Vagina (tissue), 2 donors: ENCODE measurements at regions not wholly inside any gene's neighbourhood (a gene's known extent, or its start where the extent isn't known, plus 50 kb on each side); places are given as distances from the start of the nearest gene placed in this dataset.

Experiments used
- DNase-seq, 2 donors: peaks; one replicate each; pipeline ENCODE4 v3.0.0-alpha.2; 2017; ENCODE audit errors: extremely low spot score in 2 of 2
- H3K27ac ChIP-seq: fragments of 200-600 bp; sonication (generic); one replicate; pipeline ENCODE4 v1.5.1; 2019
- H3K27me3 ChIP-seq: fragments of 200-600 bp; sonication (generic); one replicate; pipeline ENCODE4 v1.5.1; 2019
- H3K36me3 ChIP-seq, 2 donors: fragments of 200-600 bp; sonication (generic); one replicate each; pipeline ENCODE4 v1.5.1; 2017 to 2019
- H3K4me1 ChIP-seq: fragments of 200-600 bp; sonication (generic); one replicate; pipeline ENCODE4 v1.5.1; 2019
- H3K4me3 ChIP-seq, 2 donors: fragments of 200-600 bp; sonication (generic); 1 replicate in 1 of 2; 2 replicates in 1 of 2; pipeline ENCODE4 v1.5.1; 2016 to 2019
- H3K9me3 ChIP-seq: fragments of 200-600 bp; sonication (generic); one replicate; pipeline ENCODE4 v1.5.1; 2019
- POLR2A ChIP-seq, 2 donors: fragments of 450-650 bp; IDR thresholded peaks; one replicate each; pipeline ENCODE4 v1.6.1; 2017; ENCODE audit warnings: antibody characterized with exemption in 2 of 2, mild to moderate bottlenecking in 2 of 2, moderate library complexity in 2 of 2
- POLR2AphosphoS5 ChIP-seq, 2 donors: sonication (generic); formaldehyde crosslinking; IDR thresholded peaks; one replicate each; pipeline ENCODE4 v1.9.0; 2017; ENCODE audit warnings: antibody characterized with exemption in 2 of 2, mild to moderate bottlenecking in 2 of 2, low read depth in 1 of 2; ENCODE audit not compliant: insufficient read depth in 1 of 2
- intact Hi-C: fragments of 100-400 bp; cut with DNase I; formaldehyde crosslinking; loops from one replicate; pipeline ENCODE4 v1.15.1; 2023
- TF ChIP-seq, protein P1 (sequence below), 3 experiments: fragments of 450-650 bp in 2 of 3; fragments of 200-600 bp in 1 of 3; sonication (generic) in 1 of 3; IDR thresholded peaks; one replicate each; pipeline ENCODE4 v1.5.1; 2017 to 2019; ENCODE audit warnings: antibody characterized with exemption in 3 of 3, mild to moderate bottlenecking in 2 of 3, moderate library complexity in 2 of 3

DNA sequence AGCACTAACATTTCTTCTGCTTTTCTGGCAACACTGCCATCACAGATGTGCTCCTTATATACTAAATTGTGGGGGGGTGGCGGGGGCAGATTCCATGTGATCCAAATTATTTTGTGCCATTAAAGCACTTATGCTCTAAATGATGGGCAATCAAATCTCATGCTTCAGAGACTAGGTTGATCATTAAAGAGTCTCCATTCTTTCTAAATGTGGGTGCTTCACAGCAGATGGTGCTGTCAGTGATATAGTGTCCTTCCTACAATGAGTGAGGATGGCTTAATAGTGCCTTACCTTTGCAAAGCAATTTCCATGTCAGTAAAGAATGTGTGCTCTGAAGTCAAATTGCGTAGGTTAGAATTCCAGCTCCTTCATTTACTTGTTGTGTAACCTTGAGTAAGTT lies 589.8 kb downstream of the ETS1 start:
- Histone ChIP-seq H3K9me3 (no peaks in the 10 kb centered on the region), H3K27ac (no peak overlapping the region), H3K27me3 (no peaks in the 10 kb centered on the region), H3K36me3 (no peaks in the 10 kb centered on the region), H3K4me3 (no peak overlapping the region), H3K4me1 (no peaks in the 10 kb centered on the region)
- no peak for DNase-seq
- TF ChIP-seq, protein P1, sequence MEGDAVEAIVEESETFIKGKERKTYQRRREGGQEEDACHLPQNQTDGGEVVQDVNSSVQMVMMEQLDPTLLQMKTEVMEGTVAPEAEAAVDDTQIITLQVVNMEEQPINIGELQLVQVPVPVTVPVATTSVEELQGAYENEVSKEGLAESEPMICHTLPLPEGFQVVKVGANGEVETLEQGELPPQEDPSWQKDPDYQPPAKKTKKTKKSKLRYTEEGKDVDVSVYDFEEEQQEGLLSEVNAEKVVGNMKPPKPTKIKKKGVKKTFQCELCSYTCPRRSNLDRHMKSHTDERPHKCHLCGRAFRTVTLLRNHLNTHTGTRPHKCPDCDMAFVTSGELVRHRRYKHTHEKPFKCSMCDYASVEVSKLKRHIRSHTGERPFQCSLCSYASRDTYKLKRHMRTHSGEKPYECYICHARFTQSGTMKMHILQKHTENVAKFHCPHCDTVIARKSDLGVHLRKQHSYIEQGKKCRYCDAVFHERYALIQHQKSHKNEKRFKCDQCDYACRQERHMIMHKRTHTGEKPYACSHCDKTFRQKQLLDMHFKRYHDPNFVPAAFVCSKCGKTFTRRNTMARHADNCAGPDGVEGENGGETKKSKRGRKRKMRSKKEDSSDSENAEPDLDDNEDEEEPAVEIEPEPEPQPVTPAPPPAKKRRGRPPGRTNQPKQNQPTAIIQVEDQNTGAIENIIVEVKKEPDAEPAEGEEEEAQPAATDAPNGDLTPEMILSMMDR (IDR thresholded peaks at IDR 0.05) = no peak
- TF ChIP-seq POLR2A (IDR thresholded peaks at IDR 0.05) (no peak), POLR2AphosphoS5 (IDR thresholded peaks at IDR 0.05; ENCODE audit: insufficient read depth in 1 of 2, low read depth in 1 of 2) (no peak)
- intact Hi-C loops = no loop called here

DNA sequence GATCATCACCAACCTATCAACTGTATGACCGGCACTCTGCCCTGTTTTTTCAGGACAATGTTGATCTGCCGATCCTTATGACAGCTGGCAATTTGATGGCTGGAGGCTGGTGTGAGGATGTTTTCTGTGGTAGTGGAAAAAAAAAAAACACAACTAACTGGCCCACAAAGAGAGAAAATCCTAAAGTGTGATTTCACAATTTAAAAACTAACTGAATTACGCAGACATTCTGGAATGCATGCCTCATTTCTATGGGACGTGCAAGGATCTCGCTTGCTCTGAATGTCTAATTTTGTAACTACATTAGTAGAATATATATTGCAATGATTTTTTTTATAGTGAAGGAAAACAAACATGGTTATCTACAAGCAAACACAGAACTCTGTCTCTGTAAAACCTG lies 590.5 kb downstream of the ETS1 start:
- intact Hi-C loops = no loop called here
- TF ChIP-seq POLR2A (IDR thresholded peaks at IDR 0.05) (no peak), POLR2AphosphoS5 (IDR thresholded peaks at IDR 0.05; ENCODE audit: insufficient read depth in 1 of 2, low read depth in 1 of 2) (no peak)
- TF ChIP-seq, protein P1 (IDR thresholded peaks at IDR 0.05) = no peak
- no peaks in the 10 kb centered on the region for H3K9me3 ChIP-seq
- H3K4me1 ChIP-seq = no peaks in the 10 kb centered on the region
- H3K4me3 ChIP-seq = no peak overlapping the region
- DNase-seq = no peak
- H3K36me3 ChIP-seq = no peaks in the 10 kb centered on the region
- no peak overlapping the region for H3K27ac ChIP-seq
- no peaks in the 10 kb centered on the region for H3K27me3 ChIP-seq

DNA sequence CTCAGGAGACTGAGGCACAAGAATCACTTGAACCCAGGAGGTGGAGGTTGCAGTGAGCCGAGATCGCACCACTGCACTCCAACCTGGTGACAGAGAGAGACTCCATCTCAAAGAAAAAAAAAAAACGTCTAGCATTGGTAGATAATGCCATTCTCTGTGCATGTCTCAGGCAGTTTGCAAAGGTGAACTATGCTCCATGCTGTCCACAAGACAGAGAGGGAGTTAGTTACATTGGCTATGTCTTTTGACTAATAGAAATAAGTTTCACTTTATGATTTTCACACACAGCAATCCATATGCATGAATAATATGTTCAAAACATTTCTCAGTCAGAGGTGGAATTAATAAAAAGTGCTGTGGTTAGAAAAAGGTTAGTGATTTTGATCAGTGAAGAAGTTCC lies 591.4 kb downstream of the ETS1 start:
- H3K27me3 ChIP-seq = no peaks in the 10 kb centered on the region
- H3K36me3 ChIP-seq = no peaks in the 10 kb centered on the region
- intact Hi-C loops = no loop called here

DNA sequence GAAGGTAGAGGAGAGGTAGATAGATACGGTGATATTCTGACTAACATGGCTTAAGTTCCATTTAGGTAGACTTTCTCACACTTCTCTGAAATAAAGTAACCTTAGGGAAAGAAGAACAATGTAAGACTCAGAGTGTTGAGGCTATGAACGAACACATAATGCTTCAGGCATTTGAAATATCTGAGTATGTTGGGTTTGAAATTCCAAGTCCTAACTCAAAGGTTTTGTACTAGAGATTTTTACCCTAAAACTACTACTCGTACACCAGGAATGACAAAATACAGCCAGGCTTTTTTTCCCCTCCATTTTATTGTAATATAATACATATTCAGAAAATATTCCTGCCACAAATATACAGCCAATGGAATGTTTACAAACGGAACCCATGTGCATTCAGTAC lies 592.6 kb downstream of the ETS1 start:
- Histone ChIP-seq H3K9me3 (no peaks in the 10 kb centered on the region), H3K4me3 (no peak overlapping the region), H3K36me3 (no peaks in the 10 kb centered on the region), H3K27ac (no peak overlapping the region), H3K27me3 (no peaks in the 10 kb centered on the region), H3K4me1 (no peaks in the 10 kb centered on the region)
- DNase-seq = no peak
- TF ChIP-seq POLR2AphosphoS5 (IDR thresholded peaks at IDR 0.05; ENCODE audit: insufficient read depth in 1 of 2, low read depth in 1 of 2) (no peak), POLR2A (IDR thresholded peaks at IDR 0.05) (no peak)
- TF ChIP-seq, protein P1 (IDR thresholded peaks at IDR 0.05) = no peak
- intact Hi-C loops = no loop called here

More for the DNA sequence above, 591.4 kb downstream of the ETS1 start:
- no peaks in the 10 kb centered on the region for H3K4me1 ChIP-seq
- no peak overlapping the region for H3K27ac ChIP-seq
- no peak for DNase-seq
- TF ChIP-seq, protein P1 (IDR thresholded peaks at IDR 0.05) = no peak
- TF ChIP-seq POLR2A (IDR thresholded peaks at IDR 0.05) (no peak), POLR2AphosphoS5 (IDR thresholded peaks at IDR 0.05; ENCODE audit: insufficient read depth in 1 of 2, low read depth in 1 of 2) (no peak)
- H3K9me3 ChIP-seq = no peaks in the 10 kb centered on the region
- H3K4me3 ChIP-seq = no peak overlapping the region

DNA sequence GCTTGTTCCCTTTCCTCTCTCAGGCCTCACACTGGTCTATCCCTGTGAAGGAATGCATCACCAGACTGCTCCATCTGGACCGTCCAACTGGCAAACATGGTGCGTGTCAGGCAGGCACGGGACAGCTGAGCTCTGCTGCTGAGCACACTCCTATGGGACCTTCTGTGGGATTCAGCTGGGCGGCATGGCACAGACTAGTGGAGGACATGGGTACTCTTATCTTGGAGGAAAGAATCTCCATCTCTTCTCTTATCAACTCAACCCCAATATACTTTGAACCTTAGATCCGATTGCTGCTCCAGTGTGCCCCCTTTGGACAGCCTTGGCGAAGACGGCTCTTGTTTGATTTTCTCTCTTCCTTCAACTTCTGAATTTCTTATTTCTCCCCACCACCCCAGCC lies 593.6 kb downstream of the ETS1 start:
- intact Hi-C loops = no loop called here
- DNase-seq = no peak

More for the DNA sequence above, 593.6 kb downstream of the ETS1 start:
- Histone ChIP-seq H3K4me3 (no peak overlapping the region), H3K27ac (no peak overlapping the region), H3K27me3 (no peaks in the 10 kb centered on the region), H3K4me1 (no peaks in the 10 kb centered on the region), H3K36me3 (no peaks in the 10 kb centered on the region), H3K9me3 (no peaks in the 10 kb centered on the region)
- TF ChIP-seq POLR2AphosphoS5 (IDR thresholded peaks at IDR 0.05; ENCODE audit: insufficient read depth in 1 of 2, low read depth in 1 of 2) (no peak), POLR2A (IDR thresholded peaks at IDR 0.05) (no peak)
- TF ChIP-seq, protein P1 (IDR thresholded peaks at IDR 0.05) = no peak
